ENCODE measurements at regions not wholly inside any gene's neighbourhood (a gene's known extent, or its start where the extent isn't known, plus 50 kb on each side); places are given as distances from the start of the nearest gene placed in this dataset.

DNA sequence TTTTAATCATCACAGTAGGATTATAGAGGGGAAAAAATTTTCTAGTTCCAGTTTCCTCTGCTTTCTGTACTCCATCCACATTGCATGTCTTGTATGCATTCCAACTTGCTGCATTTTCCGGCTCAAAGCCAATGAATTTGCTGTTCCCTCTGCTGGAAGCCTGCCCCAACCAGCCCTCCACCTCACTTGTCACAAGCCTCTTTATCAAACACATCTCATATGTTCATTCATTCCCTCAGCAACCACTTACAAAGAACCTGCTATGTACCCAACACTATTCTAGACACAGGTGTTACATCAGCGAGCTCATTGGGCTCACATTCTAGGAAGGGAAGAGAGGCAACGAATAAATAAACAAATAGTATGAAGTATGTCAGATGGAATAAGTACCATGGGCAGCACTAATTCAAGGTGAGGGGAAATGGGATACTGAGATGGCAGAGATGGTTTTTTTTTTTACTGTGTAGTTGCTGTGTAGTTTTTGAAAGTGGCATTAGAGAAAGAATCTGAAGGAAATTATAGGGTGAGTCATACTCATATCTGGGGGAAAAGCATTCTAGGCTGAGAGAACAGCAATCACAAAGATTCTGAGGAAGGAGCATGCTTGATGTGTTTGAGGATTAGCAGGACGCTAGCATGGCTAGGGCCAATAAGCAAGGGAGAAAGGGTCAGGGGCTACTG, 332.5 kb downstream of the PDGFC start:
- H3K27ac ChIP-seq: peak overlapping the region; percentile 80
- H3K9me3 ChIP-seq (ENCODE audit: low read depth, low read length): no peaks in the 10 kb centered on the region
- no peaks in the 10 kb centered on the region for H3K36me3 ChIP-seq (ENCODE audit: insufficient read depth, low read length)
- TF ChIP-seq EZH2 (IDR thresholded peaks at IDR 0.05) (no peak), FOXP2 (optimal IDR thresholded peaks at IDR 0.05; ENCODE audit: control extremely low read depth, extremely low read length, insufficient read depth) (no peak), POLR2AphosphoS5 (IDR thresholded peaks at IDR 0.05; ENCODE audit: borderline replicate concordance, low read depth, low read length) (no peak)
- no peak overlapping the region for H3K4me3 ChIP-seq
- H3K9ac ChIP-seq (ENCODE audit: insufficient read length): no peak overlapping the region
- DNase-seq (ENCODE audit: low read depth, low spot score): no peak

DNA sequence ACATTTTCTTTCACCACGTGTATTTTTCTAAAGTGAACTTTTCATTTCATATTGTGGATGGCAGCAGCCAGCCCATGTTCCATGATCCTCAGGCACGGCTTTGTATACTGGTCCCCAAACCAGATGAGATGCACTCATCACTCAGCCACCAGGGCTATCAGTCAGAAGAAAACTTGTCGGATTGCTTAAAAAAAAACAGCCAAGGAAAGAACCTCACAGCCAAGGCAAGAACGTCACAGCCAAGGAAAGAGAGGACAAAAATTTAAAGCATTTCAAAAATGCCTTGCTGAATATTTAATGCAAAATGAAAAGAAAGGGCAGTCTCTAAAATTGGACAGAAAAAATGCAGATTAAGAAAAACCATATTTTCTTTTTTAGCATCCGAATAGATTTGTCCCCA, 333.3 kb downstream of the PDGFC start:
- Histone ChIP-seq H3K4me3 (peak overlapping the region; percentile 31; the same call in 1 of the 2 replicates), H3K9me3 (ENCODE audit: low read depth, low read length) (no peaks in the 10 kb centered on the region), H3K9ac (ENCODE audit: insufficient read length) (no peak overlapping the region), H3K27ac (peak overlapping the region; percentile 80), H3K36me3 (ENCODE audit: insufficient read depth, low read length) (no peaks in the 10 kb centered on the region)
- no peak for DNase-seq (ENCODE audit: low read depth, low spot score)
- no peak for TF ChIP-seq EZH2 (IDR thresholded peaks at IDR 0.05)
- TF ChIP-seq POLR2AphosphoS5 (IDR thresholded peaks at IDR 0.05; ENCODE audit: borderline replicate concordance, low read depth, low read length): no peak
- TF ChIP-seq FOXP2 (optimal IDR thresholded peaks at IDR 0.05; ENCODE audit: control extremely low read depth, extremely low read length, insufficient read depth): no peak

DNA sequence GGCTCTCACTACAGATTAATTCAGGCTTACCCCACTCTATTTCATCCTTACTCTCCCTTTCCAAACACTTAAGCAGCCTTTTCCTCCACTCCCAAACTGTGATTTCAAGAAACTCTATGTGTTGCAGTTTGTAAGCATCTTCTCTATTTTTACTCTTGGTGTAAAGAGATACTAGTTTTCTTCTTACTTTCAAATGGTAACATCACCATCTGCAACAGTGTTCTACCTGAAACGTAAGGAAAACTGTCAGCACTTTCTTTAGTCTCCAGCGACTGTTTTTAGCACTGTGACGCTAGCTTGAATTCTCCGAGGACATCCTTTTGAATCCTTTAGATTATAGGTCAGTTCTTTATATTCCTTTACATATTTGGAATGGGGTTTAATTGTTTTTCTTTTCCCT, 335.2 kb downstream of the PDGFC start:
- no peak overlapping the region for H3K27ac ChIP-seq
- TF ChIP-seq POLR2AphosphoS5 (IDR thresholded peaks at IDR 0.05; ENCODE audit: borderline replicate concordance, low read depth, low read length) (no peak), FOXP2 (optimal IDR thresholded peaks at IDR 0.05; ENCODE audit: control extremely low read depth, extremely low read length, insufficient read depth) (no peak), EZH2 (IDR thresholded peaks at IDR 0.05) (no peak)
- no peaks in the 10 kb centered on the region for H3K36me3 ChIP-seq (ENCODE audit: insufficient read depth, low read length)
- no peak for DNase-seq (ENCODE audit: low read depth, low spot score)
- no peak overlapping the region for H3K9ac ChIP-seq (ENCODE audit: insufficient read length)
- no peaks in the 10 kb centered on the region for H3K9me3 ChIP-seq (ENCODE audit: low read depth, low read length)
- H3K4me3 ChIP-seq: no peak overlapping the region

DNA sequence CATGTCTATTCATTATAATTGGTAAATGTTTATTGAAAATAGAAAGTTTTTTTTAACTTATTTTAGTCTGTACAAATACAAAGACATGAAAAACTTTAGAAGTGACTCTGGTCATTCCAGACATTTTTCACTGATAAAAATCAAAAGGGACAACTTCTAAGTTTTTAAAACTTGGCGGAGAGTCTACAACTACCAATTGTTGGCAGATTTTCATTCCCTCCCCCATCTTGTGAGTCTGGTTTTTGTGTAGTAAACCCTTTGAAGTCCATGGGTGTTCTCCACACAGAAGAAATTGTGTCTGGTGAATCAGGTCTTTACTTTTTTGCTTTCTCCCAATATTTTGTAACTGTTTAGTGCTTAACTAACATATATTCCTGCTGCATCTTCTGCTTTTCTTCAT, 336.5 kb downstream of the PDGFC start:
- DNase-seq (ENCODE audit: low read depth, low spot score): no peak
- H3K9me3 ChIP-seq (ENCODE audit: low read depth, low read length): no peaks in the 10 kb centered on the region
- peak overlapping the region; percentile 60; the same call in 1 of the 2 replicates for H3K27ac ChIP-seq
- H3K4me3 ChIP-seq: peak overlapping the region; percentile 23; the same call in 1 of the 2 replicates
- H3K9ac ChIP-seq (ENCODE audit: insufficient read length): no peak overlapping the region
- H3K36me3 ChIP-seq (ENCODE audit: insufficient read depth, low read length): no peaks in the 10 kb centered on the region
- TF ChIP-seq POLR2AphosphoS5 (IDR thresholded peaks at IDR 0.05; ENCODE audit: borderline replicate concordance, low read depth, low read length): no peak
- TF ChIP-seq FOXP2 (optimal IDR thresholded peaks at IDR 0.05; ENCODE audit: control extremely low read depth, extremely low read length, insufficient read depth): no peak
- TF ChIP-seq EZH2 (IDR thresholded peaks at IDR 0.05): no peak

DNA sequence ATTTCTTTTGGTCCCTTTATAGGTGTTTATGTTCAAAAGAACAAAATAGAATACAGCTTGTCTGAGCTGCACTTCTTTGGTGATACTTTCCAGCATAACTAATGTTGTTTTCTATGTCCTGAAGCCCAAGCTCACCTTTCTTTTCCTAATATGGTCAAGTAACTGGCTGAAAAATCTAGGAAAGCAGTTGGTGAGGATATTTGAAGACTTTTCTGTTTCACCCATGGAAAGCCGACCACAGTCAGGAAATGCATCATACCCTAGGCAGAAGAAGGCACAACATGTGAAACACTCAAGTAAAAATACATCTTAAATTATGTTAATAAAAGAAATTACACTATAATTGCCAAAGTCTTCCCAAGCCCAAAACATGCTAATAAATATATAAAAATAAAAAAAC, 337.0 kb downstream of the PDGFC start:
- Histone ChIP-seq H3K4me3 (no peak overlapping the region), H3K36me3 (ENCODE audit: insufficient read depth, low read length) (no peaks in the 10 kb centered on the region), H3K9ac (ENCODE audit: insufficient read length) (no peak overlapping the region), H3K9me3 (ENCODE audit: low read depth, low read length) (no peaks in the 10 kb centered on the region), H3K27ac (peak overlapping the region; percentile 37)
- TF ChIP-seq FOXP2 (optimal IDR thresholded peaks at IDR 0.05; ENCODE audit: control extremely low read depth, extremely low read length, insufficient read depth) (no peak), EZH2 (IDR thresholded peaks at IDR 0.05) (no peak), POLR2AphosphoS5 (IDR thresholded peaks at IDR 0.05; ENCODE audit: borderline replicate concordance, low read depth, low read length) (no peak)
- no peak for DNase-seq (ENCODE audit: low read depth, low spot score)

DNA sequence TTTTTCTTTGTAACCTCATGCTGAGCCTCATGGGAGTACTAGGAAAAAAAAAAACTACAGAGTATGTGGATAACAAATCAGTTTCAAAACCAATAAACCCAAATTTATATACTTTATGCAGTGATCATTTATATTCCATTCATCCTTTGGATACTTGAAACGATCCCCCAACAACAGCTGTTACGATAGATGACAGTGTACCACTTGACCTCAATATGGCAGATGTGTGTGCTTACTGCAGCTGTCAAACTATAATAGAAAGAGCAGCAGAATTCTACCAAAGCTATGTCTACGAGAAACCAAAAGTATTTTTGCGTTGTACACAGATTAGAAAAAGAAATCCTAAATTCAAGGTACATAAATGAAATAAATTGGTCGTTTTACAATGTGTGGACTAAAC, 337.8 kb downstream of the PDGFC start:
- no peak for DNase-seq (ENCODE audit: low read depth, low spot score)
- H3K27ac ChIP-seq: peak overlapping the region; percentile 37
- no peaks in the 10 kb centered on the region for H3K9me3 ChIP-seq (ENCODE audit: low read depth, low read length)
- H3K4me3 ChIP-seq: peak overlapping the region; percentile 48; the same call in 1 of the 2 replicates
- no peaks in the 10 kb centered on the region for H3K36me3 ChIP-seq (ENCODE audit: insufficient read depth, low read length)
- TF ChIP-seq POLR2AphosphoS5 (IDR thresholded peaks at IDR 0.05; ENCODE audit: borderline replicate concordance, low read depth, low read length) (no peak), EZH2 (IDR thresholded peaks at IDR 0.05) (no peak), FOXP2 (optimal IDR thresholded peaks at IDR 0.05; ENCODE audit: control extremely low read depth, extremely low read length, insufficient read depth) (no peak)
- no peak overlapping the region for H3K9ac ChIP-seq (ENCODE audit: insufficient read length)

DNA sequence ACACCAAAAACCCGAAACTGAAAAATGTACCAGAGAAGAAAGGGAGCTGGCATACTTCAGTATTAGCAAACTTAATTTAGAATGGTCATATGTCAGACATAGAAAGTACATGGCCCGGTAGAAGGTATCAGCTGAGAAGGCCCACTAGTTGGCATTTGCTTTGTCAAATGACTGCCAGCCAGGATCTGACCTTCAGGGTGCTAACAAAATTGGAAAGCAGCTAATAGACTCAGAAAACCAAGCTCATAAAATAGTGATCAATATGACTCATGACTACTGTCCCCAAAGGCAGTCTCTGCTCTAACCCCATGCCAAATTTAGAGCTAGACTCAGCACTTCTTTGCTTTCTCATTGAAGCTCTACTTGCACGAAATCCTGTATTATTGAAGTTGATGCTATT, 342.7 kb downstream of the PDGFC start:
- Histone ChIP-seq H3K4me3 (no peak overlapping the region), H3K9me3 (ENCODE audit: low read depth, low read length) (no peaks in the 10 kb centered on the region), H3K36me3 (ENCODE audit: insufficient read depth, low read length) (no peaks in the 10 kb centered on the region), H3K27ac (no peak overlapping the region), H3K9ac (ENCODE audit: insufficient read length) (no peak overlapping the region)
- TF ChIP-seq POLR2AphosphoS5 (IDR thresholded peaks at IDR 0.05; ENCODE audit: borderline replicate concordance, low read depth, low read length) (no peak), EZH2 (IDR thresholded peaks at IDR 0.05) (no peak), FOXP2 (optimal IDR thresholded peaks at IDR 0.05; ENCODE audit: control extremely low read depth, extremely low read length, insufficient read depth) (no peak)
- no peak for DNase-seq (ENCODE audit: low read depth, low spot score)

DNA sequence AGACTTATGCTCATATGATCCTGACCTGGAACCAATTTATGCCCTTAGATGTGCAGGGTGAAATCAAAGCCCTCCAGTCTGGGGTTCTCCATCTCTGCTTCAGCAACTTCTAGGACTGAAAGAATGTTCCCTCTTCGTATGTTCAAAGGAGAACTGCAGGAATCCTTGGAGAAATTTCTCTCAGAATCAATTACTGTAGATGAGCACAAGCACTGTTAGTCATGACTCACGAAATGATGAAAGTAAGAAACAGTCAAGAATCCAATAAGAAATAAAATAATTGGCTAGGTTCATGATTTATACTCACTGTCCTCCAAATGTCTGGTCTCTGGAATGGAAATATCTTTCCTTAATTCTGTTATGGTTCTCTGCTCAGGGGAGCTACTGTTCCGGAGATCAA, 348.2 kb downstream of the PDGFC start:
- no peak overlapping the region for H3K4me3 ChIP-seq
- DNase-seq (ENCODE audit: low read depth, low spot score): no peak
- no peaks in the 10 kb centered on the region for H3K36me3 ChIP-seq (ENCODE audit: insufficient read depth, low read length)
- H3K9ac ChIP-seq (ENCODE audit: insufficient read length): no peak overlapping the region
- no peak overlapping the region for H3K27ac ChIP-seq
- H3K9me3 ChIP-seq (ENCODE audit: low read depth, low read length): no peaks in the 10 kb centered on the region
- TF ChIP-seq POLR2AphosphoS5 (IDR thresholded peaks at IDR 0.05; ENCODE audit: borderline replicate concordance, low read depth, low read length) (no peak), EZH2 (IDR thresholded peaks at IDR 0.05) (no peak), FOXP2 (optimal IDR thresholded peaks at IDR 0.05; ENCODE audit: control extremely low read depth, extremely low read length, insufficient read depth) (no peak)

DNA sequence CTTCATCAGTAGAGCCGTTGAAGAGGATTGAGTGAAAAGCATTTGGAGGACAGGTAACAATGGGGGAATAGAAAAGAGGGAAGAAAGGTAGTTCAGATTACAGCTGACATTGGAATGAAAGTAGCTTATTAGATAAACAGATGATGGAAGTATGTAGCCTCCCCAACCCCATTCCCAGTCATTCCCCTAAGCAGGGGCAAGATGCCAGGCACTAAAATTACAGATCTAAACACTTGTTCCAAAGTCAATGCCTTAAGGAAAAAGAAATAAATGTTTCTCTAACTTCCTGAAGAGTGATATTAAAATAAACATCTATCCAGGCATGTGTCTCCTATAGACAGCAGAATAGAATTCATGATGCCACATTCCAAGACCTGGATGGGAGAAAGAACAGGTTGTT, 350.8 kb downstream of the PDGFC start:
- TF ChIP-seq POLR2AphosphoS5 (IDR thresholded peaks at IDR 0.05; ENCODE audit: borderline replicate concordance, low read depth, low read length) (no peak), EZH2 (IDR thresholded peaks at IDR 0.05) (no peak), FOXP2 (optimal IDR thresholded peaks at IDR 0.05; ENCODE audit: control extremely low read depth, extremely low read length, insufficient read depth) (no peak)
- no peaks in the 10 kb centered on the region for H3K9me3 ChIP-seq (ENCODE audit: low read depth, low read length)
- no peak overlapping the region for H3K4me3 ChIP-seq
- no peaks in the 10 kb centered on the region for H3K36me3 ChIP-seq (ENCODE audit: insufficient read depth, low read length)
- H3K9ac ChIP-seq (ENCODE audit: insufficient read length): no peak overlapping the region
- H3K27ac ChIP-seq: no peak overlapping the region
- DNase-seq (ENCODE audit: low read depth, low spot score): no peak
